ENCODE measurements at regions not wholly inside any gene's neighbourhood (a gene's known extent, or its start where the extent isn't known, plus 50 kb on each side); places are given as distances from the start of the nearest gene placed in this dataset.

DNA sequence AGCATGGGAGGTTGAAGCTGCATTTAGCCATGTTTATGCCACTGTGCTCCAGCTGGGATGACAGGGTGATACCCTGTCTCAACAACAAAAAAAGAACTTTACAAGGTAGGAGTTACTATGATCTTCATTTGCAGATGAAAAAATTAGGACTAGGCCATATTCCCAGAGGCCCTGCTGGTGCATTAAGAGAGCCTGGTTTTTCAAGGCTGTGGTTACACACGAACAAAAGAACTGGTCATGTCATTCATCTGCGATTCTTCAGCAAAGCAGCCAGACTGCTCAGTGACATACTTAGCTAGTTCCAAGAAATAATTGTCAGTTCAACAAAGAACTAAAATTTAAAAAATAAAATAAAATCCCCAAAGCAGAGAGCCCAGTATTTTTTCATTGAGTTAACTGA lies 66.1 kb upstream of the SLC22A15 start:
- TF ChIP-seq, protein P1, sequence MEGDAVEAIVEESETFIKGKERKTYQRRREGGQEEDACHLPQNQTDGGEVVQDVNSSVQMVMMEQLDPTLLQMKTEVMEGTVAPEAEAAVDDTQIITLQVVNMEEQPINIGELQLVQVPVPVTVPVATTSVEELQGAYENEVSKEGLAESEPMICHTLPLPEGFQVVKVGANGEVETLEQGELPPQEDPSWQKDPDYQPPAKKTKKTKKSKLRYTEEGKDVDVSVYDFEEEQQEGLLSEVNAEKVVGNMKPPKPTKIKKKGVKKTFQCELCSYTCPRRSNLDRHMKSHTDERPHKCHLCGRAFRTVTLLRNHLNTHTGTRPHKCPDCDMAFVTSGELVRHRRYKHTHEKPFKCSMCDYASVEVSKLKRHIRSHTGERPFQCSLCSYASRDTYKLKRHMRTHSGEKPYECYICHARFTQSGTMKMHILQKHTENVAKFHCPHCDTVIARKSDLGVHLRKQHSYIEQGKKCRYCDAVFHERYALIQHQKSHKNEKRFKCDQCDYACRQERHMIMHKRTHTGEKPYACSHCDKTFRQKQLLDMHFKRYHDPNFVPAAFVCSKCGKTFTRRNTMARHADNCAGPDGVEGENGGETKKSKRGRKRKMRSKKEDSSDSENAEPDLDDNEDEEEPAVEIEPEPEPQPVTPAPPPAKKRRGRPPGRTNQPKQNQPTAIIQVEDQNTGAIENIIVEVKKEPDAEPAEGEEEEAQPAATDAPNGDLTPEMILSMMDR (IDR thresholded peaks at IDR 0.05), result no peak
- TF ChIP-seq POLR2A (IDR thresholded peaks at IDR 0.05) (no peak), EP300 (IDR thresholded peaks at IDR 0.05) (no peak), POLR2AphosphoS5 (IDR thresholded peaks at IDR 0.05) (no peak)

All from suprapubic skin (tissue), 4 donors.